Kidney (tissue), 13 donors: ENCODE measurements at regions not wholly inside any gene's neighbourhood (a gene's known extent, or its start where the extent isn't known, plus 50 kb on each side); places are given as distances from the start of the nearest gene placed in this dataset.
A peak's percentile ranks its signal among the peaks of the same experiment; 100 is the strongest.

Experiments used
- DNase-seq, 5 donors: peaks; one replicate each; pipeline ENCODE4 v3.0.0-alpha.2; 2013 to 2020
- FAIRE-seq: peaks from 2 replicates; lab custom pipeline; 2012; peaks lifted over from hg19 to GRCh38; lab: Jason Lieb, UNC
- H3K27ac ChIP-seq, 2 donors: one replicate each; pipeline ENCODE4 v1.7.0; 2013; ENCODE audit warnings: low read depth in 2 of 2, low read length in 2 of 2, inconsistent platforms in 1 of 2
- H3K27me3 ChIP-seq: one replicate; pipeline ENCODE4 v1.7.1; 2013; ENCODE audit warnings: low read length, inconsistent platforms; ENCODE audit not compliant: control insufficient read depth, insufficient read depth
- H3K36me3 ChIP-seq, 3 donors: one replicate each; pipeline versions ENCODE4 v1.7.0 to v1.7.1; 2013; ENCODE audit warnings: low read length in 3 of 3, control low read depth in 1 of 3, inconsistent platforms in 1 of 3; ENCODE audit not compliant: insufficient read depth in 3 of 3, control insufficient read depth in 2 of 3
- H3K4me1 ChIP-seq, 3 donors: one replicate each; pipeline versions ENCODE4 v1.7.0 to v1.7.1; 2013; ENCODE audit warnings: low read length in 3 of 3, inconsistent platforms in 1 of 3, low read depth in 1 of 3; ENCODE audit not compliant: control insufficient read depth in 2 of 3, insufficient read depth in 2 of 3
- H3K4me3 ChIP-seq, 3 donors: one replicate each; pipeline versions ENCODE4 v1.7.0 to v1.8.1; 2013; ENCODE audit warnings: low read length in 3 of 3, control low read depth in 1 of 3, inconsistent platforms in 1 of 3
- H3K9ac ChIP-seq, 3 donors: one replicate each; pipeline versions ENCODE4 v1.7.0 to v1.7.1; 2013; ENCODE audit warnings: low read length in 3 of 3, control low read depth in 1 of 3, inconsistent platforms in 1 of 3
- H3K9me3 ChIP-seq, 3 donors: one replicate each; pipeline versions ENCODE4 v1.7.0 to v1.7.1; 2013; ENCODE audit warnings: low read length in 3 of 3, control low read depth in 1 of 3, inconsistent platforms in 1 of 3; ENCODE audit not compliant: control insufficient read depth in 2 of 3, insufficient read depth in 1 of 3
- intact Hi-C: fragments of 100-400 bp; cut with DNase I; formaldehyde crosslinking; loops from one replicate; pipeline ENCODE4 v1.11.1; 2022
- TF ChIP-seq, protein P1 (sequence below): IDR thresholded peaks from 3 replicates; pipeline ENCODE4 v1.5.1; 2012; ENCODE audit warnings: mild to moderate bottlenecking, moderate library complexity, borderline replicate concordance; ENCODE audit not compliant: insufficient read depth; ENCODE audit errors: extremely low read depth
- donor health status: control.
- donor health status: control.
- donor health status: control.
- donor health status: control.
- donor health status: control.
- donor health status: DM: yes; HTN: yes; CAD: no.
- donor health status: Normal renal cell carcinoma (clear cell type).

DNA sequence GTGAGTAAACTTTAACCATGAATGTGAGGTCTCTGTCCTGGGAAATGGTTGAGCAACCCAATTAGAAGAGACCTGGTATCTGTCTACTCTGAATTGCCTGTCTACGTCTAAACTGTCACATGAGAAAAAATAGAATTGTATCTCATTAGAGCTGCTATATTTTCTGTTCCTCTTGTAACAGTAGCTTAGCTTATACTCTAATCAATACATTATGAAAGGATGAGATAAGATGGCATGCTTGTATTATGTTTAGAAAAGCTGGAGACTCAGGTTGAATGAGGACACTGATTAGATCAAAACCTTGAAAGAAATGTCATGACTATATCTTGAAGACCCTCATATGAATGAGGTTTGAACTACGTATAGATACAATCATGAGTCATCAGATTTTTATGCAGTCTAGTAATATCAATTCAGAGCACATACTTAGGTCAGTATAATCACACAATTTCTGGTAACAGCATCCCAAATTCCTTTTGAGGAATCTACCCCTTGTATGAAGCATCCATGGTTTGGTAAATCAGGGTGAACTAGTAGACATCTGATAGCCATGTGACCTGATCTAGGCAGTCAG is 561.5 kb upstream of the CHORDC1 start:
- intact Hi-C loops: no loop called here
- no peak overlapping the region for H3K27ac ChIP-seq
- no peak for FAIRE-seq
- TF ChIP-seq, protein P1, sequence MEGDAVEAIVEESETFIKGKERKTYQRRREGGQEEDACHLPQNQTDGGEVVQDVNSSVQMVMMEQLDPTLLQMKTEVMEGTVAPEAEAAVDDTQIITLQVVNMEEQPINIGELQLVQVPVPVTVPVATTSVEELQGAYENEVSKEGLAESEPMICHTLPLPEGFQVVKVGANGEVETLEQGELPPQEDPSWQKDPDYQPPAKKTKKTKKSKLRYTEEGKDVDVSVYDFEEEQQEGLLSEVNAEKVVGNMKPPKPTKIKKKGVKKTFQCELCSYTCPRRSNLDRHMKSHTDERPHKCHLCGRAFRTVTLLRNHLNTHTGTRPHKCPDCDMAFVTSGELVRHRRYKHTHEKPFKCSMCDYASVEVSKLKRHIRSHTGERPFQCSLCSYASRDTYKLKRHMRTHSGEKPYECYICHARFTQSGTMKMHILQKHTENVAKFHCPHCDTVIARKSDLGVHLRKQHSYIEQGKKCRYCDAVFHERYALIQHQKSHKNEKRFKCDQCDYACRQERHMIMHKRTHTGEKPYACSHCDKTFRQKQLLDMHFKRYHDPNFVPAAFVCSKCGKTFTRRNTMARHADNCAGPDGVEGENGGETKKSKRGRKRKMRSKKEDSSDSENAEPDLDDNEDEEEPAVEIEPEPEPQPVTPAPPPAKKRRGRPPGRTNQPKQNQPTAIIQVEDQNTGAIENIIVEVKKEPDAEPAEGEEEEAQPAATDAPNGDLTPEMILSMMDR: no peak
- no peak for DNase-seq
- no peaks in the 10 kb centered on the region for H3K27me3 ChIP-seq
- H3K9ac ChIP-seq: no peak overlapping the region
- H3K4me3 ChIP-seq: no peak overlapping the region
- H3K4me1 ChIP-seq: no peaks in the 10 kb centered on the region
- H3K9me3 ChIP-seq: no peaks in the 10 kb centered on the region
- H3K36me3 ChIP-seq: no peaks in the 10 kb centered on the region

DNA sequence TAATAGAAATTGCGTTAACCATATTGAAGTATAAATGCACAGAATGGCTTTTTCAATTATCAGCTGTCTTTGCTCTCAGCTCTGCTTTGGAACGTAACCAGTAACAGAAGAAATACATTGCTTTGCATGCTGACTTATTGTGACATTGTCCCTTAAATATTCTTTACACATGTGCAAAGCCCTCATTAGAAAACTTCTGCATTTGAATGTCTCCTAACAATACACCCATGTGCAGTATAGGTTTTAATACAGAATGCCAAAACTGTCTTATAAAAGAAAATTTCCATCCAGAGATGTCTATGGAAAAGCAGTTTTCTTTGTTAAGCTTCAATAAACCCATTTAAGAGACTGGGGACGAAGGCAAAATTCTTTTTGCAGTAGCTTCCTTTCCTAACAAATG is 560.3 kb upstream of the CHORDC1 start:
- H3K4me1 ChIP-seq: no peaks in the 10 kb centered on the region
- no peak overlapping the region for H3K4me3 ChIP-seq
- no peak for FAIRE-seq
- intact Hi-C loops: no loop called here
- no peaks in the 10 kb centered on the region for H3K27me3 ChIP-seq
- H3K9ac ChIP-seq: no peak overlapping the region
- H3K9me3 ChIP-seq: no peaks in the 10 kb centered on the region
- TF ChIP-seq, protein P1: no peak
- H3K27ac ChIP-seq: no peak overlapping the region
- H3K36me3 ChIP-seq: no peaks in the 10 kb centered on the region
- peak in 1 of 5 donors; percentile 12 for DNase-seq

DNA sequence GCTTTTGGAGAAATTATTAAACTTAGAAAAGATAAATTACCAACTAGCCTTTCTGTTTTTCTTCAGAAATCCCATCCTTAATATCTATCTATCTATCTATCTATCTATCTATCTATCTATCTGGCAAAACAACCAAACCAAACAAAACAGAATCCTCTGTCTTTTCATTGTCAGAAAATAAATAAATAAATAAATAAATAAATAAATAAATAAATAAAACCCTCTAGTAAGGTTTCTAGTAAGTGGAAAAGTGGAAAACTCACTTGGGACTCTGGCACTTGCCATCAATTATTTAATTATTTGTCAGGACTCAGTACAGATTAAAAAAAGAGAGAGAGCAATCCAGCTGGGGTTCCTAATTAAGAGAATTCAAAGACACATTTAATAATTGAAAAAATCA is 556.2 kb upstream of the CHORDC1 start:
- intact Hi-C loops: no loop called here
- FAIRE-seq: no peak

More for the DNA sequence above, 556.2 kb upstream of the CHORDC1 start:
- H3K27ac ChIP-seq: no peak overlapping the region
- no peak overlapping the region for H3K4me3 ChIP-seq
- H3K9me3 ChIP-seq: no peaks in the 10 kb centered on the region
- H3K4me1 ChIP-seq: no peaks in the 10 kb centered on the region
- TF ChIP-seq, protein P1: no peak
- no peak for DNase-seq
- H3K9ac ChIP-seq: no peak overlapping the region
- H3K27me3 ChIP-seq: no peaks in the 10 kb centered on the region
- H3K36me3 ChIP-seq: no peaks in the 10 kb centered on the region
